Endothelial cell of umbilical vein (primary cell): ENCODE measurements at regions not wholly inside any gene's neighbourhood (a gene's known extent, or its start where the extent isn't known, plus 50 kb on each side); places are given as distances from the start of the nearest gene placed in this dataset.

ENCODE experiments used
- BruUV-seq: library from RNA; stranded (reverse); fragments of 400-500 nt; replicated peaks from 2 replicates; lab custom pipeline; 2021; lab: Mats Ljungman, UMichigan
- CTCF ChIA-PET: fragments of 300-600, 350-600 bp; sonication (Branson Sonifier 250); formaldehyde crosslinking; loops from one replicate; lab custom pipeline; 2021; ENCODE audit warnings: antibody characterized with exemption, inconsistent platforms; lab: Charles Lee
- POLR2A ChIA-PET: fragments of 300-600, 350-600 bp; sonication (Branson Sonifier 250); formaldehyde crosslinking; loops from one replicate; lab custom pipeline; 2021; ENCODE audit warnings: antibody characterized with exemption, inconsistent platforms; lab: Charles Lee
- DNase-seq: peaks from one replicate; pipeline ENCODE4 v3.0.0-alpha.2; 2011; ENCODE audit warnings: low read depth, low spot score
- FAIRE-seq: peaks from 2 replicates; lab custom pipeline; 2011; peaks lifted over from hg19 to GRCh38; lab: Jason Lieb, UNC
- H2AFZ ChIP-seq: 2 replicates; pipeline ENCODE4 v1.6.0; 2012; ENCODE audit warnings: low read depth, low read length, control low read depth, inconsistent platforms
- H3K27ac ChIP-seq: 2 replicates; pipeline ENCODE4 v1.5.1; 2011; ENCODE audit warnings: low read depth, mild to moderate bottlenecking, control low read depth, low read length, moderate library complexity; ENCODE audit not compliant: insufficient read depth
- H3K27me3 ChIP-seq, 2 experiments: 2 replicates each; pipeline versions ENCODE4 v1.6.0 to v1.6.1; 2011; ENCODE audit warnings: low read length in 2 of 2, mixed read lengths in 1 of 2; ENCODE audit not compliant: control insufficient read depth in 2 of 2, insufficient read depth in 2 of 2
- H3K36me3 ChIP-seq, 2 experiments: 2 replicates in 1 of 2; 3 replicates in 1 of 2; pipeline ENCODE4 v1.5.1; 2011; ENCODE audit warnings: low read length in 2 of 2, mild to moderate bottlenecking in 1 of 2, moderate library complexity in 1 of 2; ENCODE audit not compliant: control insufficient read depth in 2 of 2, insufficient read depth in 2 of 2; ENCODE audit errors: extremely low read depth in 1 of 2
- H3K4me1 ChIP-seq: 3 replicates; pipeline ENCODE4 v1.5.1; 2011; ENCODE audit warnings: mild to moderate bottlenecking, low read length; ENCODE audit not compliant: control insufficient read depth, insufficient read depth; ENCODE audit errors: extremely low read depth
- H3K4me2 ChIP-seq: 2 replicates; pipeline ENCODE4 v1.6.1; 2011; ENCODE audit warnings: low read length, control low read depth, mixed read lengths; ENCODE audit not compliant: insufficient read depth
- H3K4me3 ChIP-seq, 3 experiments: fragments of 200-600 bp in 1 of 3; sonication (generic), shearing (Covaris generic) in 1 of 3; replicated peaks in 1 of 3; 2 replicates each; pipeline ENCODE4 v1.5.1; 2011 to 2016; ENCODE audit warnings: control low read depth in 3 of 3, low read length in 3 of 3, mild to moderate bottlenecking in 2 of 3, inconsistent platforms in 1 of 3, low read depth in 1 of 3, moderate library complexity in 1 of 3; ENCODE audit not compliant: insufficient read depth in 1 of 3
- H3K79me2 ChIP-seq: 2 replicates; pipeline ENCODE4 v1.6.0; 2012; ENCODE audit warnings: low read length, inconsistent platforms; ENCODE audit not compliant: control insufficient read depth, insufficient read depth
- H3K9ac ChIP-seq: replicated peaks from 2 replicates; pipeline ENCODE3; 2011; ENCODE audit warnings: low read length, control low read depth; ENCODE audit not compliant: insufficient read depth; ENCODE audit errors: extremely low read depth
- H3K9me1 ChIP-seq: replicated peaks from 3 replicates; pipeline ENCODE4 v1.6.0; 2011; ENCODE audit warnings: mild to moderate bottlenecking, low read length; ENCODE audit not compliant: control insufficient read depth, insufficient read depth; ENCODE audit errors: extremely low read depth
- H3K9me3 ChIP-seq: replicated peaks from 2 replicates; pipeline ENCODE4 v1.5.1; 2012; ENCODE audit warnings: low read length, inconsistent platforms; ENCODE audit not compliant: control insufficient read depth, insufficient read depth
- H4K20me1 ChIP-seq: replicated peaks from 2 replicates; pipeline ENCODE3; 2011; ENCODE audit warnings: mild to moderate bottlenecking, low read length; ENCODE audit not compliant: control insufficient read depth, insufficient read depth; ENCODE audit errors: extremely low read depth
- EZH2 ChIP-seq: IDR thresholded peaks from 2 replicates; pipeline ENCODE4 v1.6.1; 2012; ENCODE audit warnings: borderline replicate concordance, low read depth, mild to moderate bottlenecking, moderate library complexity, low read length, inconsistent platforms; ENCODE audit not compliant: severe bottlenecking
- FOS ChIP-seq: IDR thresholded peaks from 2 replicates; pipeline ENCODE4 v1.6.1; 2011; ENCODE audit warnings: mild to moderate bottlenecking, low read length, moderate library complexity, borderline replicate concordance; ENCODE audit not compliant: insufficient read depth
- GATA2 ChIP-seq: IDR thresholded peaks from 2 replicates; pipeline ENCODE4 v1.7.0; 2011; ENCODE audit warnings: low read depth, mild to moderate bottlenecking, moderate library complexity, mixed read lengths, low read length; ENCODE audit not compliant: insufficient read length, insufficient read depth
- JUN ChIP-seq: IDR thresholded peaks from 2 replicates; pipeline ENCODE4 v1.6.1; 2011; ENCODE audit warnings: borderline replicate concordance, low read depth; ENCODE audit not compliant: insufficient read length, insufficient read depth
- MYC ChIP-seq: IDR thresholded peaks from one replicate; pipeline ENCODE4 v1.6.1; 2011; ENCODE audit warnings: mild to moderate bottlenecking, low read depth, low read length
- POLR2A ChIP-seq: IDR thresholded peaks from 2 replicates; pipeline ENCODE4 v1.6.1; 2012; ENCODE audit warnings: low read depth, mild to moderate bottlenecking, control low read depth, low read length
- POLR2AphosphoS5 ChIP-seq: IDR thresholded peaks from 2 replicates; pipeline ENCODE4 v1.6.1; 2012; ENCODE audit warnings: low read depth, mild to moderate bottlenecking, control low read depth, low read length, moderate library complexity; ENCODE audit not compliant: insufficient read depth
- dilution Hi-C: fragments of 300-500 bp; cut with MboI; formaldehyde crosslinking; loops from one replicate; pipeline ENCODE4 v1.15.0; 2019; ENCODE audit warnings: low sequenced_read_pairs; ENCODE audit not compliant: extremely low pct_ligation_motif_present
- intact Hi-C: fragments of 100-400 bp; cut with micrococcal nuclease; formaldehyde crosslinking; loops from one replicate; pipeline ENCODE4 v1.10.0; 2022
- TF ChIP-seq, protein P1 (sequence below): IDR thresholded peaks from 2 replicates; pipeline ENCODE4 v1.6.1; 2011; ENCODE audit not compliant: insufficient read depth, insufficient read length
- TF ChIP-seq, protein P2 (sequence below), 2 donors: IDR thresholded peaks; 1 replicate in 1 of 2; 2 replicates in 1 of 2; pipeline ENCODE4 v1.5.1; 2011; ENCODE audit warnings: low read length in 2 of 2, mild to moderate bottlenecking in 2 of 2, moderate library complexity in 2 of 2, control low read depth in 1 of 2, inconsistent platforms in 1 of 2, low read depth in 1 of 2; ENCODE audit not compliant: insufficient read depth in 1 of 2; ENCODE audit errors: extremely low read depth in 1 of 2

DNA sequence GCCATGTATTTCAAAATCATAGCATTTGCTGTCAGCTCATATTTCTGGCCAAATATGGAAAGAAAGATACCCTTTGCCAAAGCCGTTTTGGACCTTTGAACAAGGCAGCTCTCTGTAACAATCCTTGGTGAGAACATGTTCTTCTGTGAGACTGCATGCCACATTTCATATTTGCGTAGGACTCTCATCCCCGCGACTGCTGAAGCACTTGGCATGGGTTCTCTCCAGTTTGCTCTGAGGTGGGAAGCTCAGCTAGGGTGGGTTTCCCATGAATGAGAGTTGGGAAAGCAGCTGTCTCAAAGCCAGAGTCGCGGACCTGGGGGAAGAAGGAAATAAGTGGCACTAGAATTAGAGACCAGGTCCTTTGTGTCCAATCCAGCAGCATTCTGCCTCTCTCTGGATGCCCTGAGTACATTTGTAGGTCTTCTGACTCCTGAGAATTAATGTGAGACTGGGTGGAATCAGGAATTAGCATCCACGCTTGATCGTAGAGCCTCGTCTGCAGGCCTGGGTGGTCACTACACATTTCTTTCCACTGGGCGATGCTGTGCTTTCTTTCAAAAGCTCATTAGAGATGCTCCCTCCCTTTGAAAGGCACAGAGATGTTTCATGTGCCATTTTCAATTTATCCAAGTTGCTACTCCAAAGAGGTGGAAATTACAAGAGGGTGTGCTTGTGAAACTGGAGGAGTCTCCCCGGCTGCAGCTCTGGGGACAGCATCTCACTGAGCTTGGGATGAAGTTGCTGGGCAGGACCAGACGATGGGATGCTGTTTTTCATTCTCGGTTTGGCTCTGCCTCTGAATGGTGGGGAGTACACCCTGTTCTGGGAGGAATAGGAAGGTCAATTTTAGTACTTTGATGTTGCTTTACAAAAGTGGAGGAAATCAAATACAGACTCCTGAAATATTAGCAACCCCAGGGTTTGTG lies 197.2 kb downstream of the GADD45G start:
- intact Hi-C loops (no loop called here), dilution Hi-C loops (no loop called here)
- DNase-seq: no peak
- no peak overlapping the region for H3K27ac ChIP-seq
- no peaks in the 10 kb centered on the region for H3K79me2 ChIP-seq
- H3K4me1 ChIP-seq: peaks cover 15% of the 10 kb centered on the region
- ChIA-PET POLR2A (no interaction called here), CTCF (interaction anchor here (1.3 kb wide), 1 partner anchor 15 kb away, joined by 3 read pairs; no protein-coding TSS in a partner anchor)
- no peak for FAIRE-seq
- no peaks in the 10 kb centered on the region for H3K9me1 ChIP-seq
- no peaks in the 10 kb centered on the region for H3K9me3 ChIP-seq
- H3K4me2 ChIP-seq: no peak overlapping the region
- H3K4me3 ChIP-seq: no peak overlapping the region
- H3K27me3 ChIP-seq: no peaks in the 10 kb centered on the region
- H3K9ac ChIP-seq: no peak overlapping the region
- no peak overlapping the region for H2AFZ ChIP-seq
- TF ChIP-seq FOS (no peak), GATA2 (no peak), MYC (no peak), POLR2AphosphoS5 (no peak), POLR2A (no peak), JUN (no peak), EZH2 (no peak)
- TF ChIP-seq, protein P1, sequence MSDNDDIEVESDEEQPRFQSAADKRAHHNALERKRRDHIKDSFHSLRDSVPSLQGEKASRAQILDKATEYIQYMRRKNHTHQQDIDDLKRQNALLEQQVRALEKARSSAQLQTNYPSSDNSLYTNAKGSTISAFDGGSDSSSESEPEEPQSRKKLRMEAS: no peak
- TF ChIP-seq, protein P2, sequence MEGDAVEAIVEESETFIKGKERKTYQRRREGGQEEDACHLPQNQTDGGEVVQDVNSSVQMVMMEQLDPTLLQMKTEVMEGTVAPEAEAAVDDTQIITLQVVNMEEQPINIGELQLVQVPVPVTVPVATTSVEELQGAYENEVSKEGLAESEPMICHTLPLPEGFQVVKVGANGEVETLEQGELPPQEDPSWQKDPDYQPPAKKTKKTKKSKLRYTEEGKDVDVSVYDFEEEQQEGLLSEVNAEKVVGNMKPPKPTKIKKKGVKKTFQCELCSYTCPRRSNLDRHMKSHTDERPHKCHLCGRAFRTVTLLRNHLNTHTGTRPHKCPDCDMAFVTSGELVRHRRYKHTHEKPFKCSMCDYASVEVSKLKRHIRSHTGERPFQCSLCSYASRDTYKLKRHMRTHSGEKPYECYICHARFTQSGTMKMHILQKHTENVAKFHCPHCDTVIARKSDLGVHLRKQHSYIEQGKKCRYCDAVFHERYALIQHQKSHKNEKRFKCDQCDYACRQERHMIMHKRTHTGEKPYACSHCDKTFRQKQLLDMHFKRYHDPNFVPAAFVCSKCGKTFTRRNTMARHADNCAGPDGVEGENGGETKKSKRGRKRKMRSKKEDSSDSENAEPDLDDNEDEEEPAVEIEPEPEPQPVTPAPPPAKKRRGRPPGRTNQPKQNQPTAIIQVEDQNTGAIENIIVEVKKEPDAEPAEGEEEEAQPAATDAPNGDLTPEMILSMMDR (IDR thresholded peaks at IDR 0.05; ENCODE audit: extremely low read depth in 1 of 2, insufficient read depth in 1 of 2, low read depth in 1 of 2, low read length in 2 of 2): no peak
- H3K36me3 ChIP-seq: no peaks in the 10 kb centered on the region
- H4K20me1 ChIP-seq: no peaks in the 10 kb centered on the region
- BruUV-seq: no TSS peak
